ENCODE measurements at regions not wholly inside any gene's neighbourhood (a gene's known extent, or its start where the extent isn't known, plus 50 kb on each side); places are given as distances from the start of the nearest gene placed in this dataset.

GRCh38 chr2:21452263-21452662 lies 328.5 kb downstream of the TDRD15 start:
- DNase-seq: no peak

GRCh38 chr2:21452678-21453077 lies 328.9 kb downstream of the TDRD15 start:
- DNase-seq: no peak

- DNase-seq: no peak
These were observed 330.1 kb downstream of the TDRD15 start for GRCh38 chr2:21453723-21454450.

- no peak for DNase-seq
These were observed 331.1 kb downstream of the TDRD15 start for GRCh38 chr2:21454839-21455238.

- DNase-seq: no peak
These were observed 338.0 kb downstream of the TDRD15 start for GRCh38 chr2:21461754-21462240.

GRCh38 chr2:21466341-21466927 lies 342.7 kb downstream of the TDRD15 start:
- no peak for DNase-seq

GRCh38 chr2:21467280-21467818 lies 343.6 kb downstream of the TDRD15 start:
- DNase-seq: no peak

GRCh38 chr2:21467910-21468309 lies 344.1 kb downstream of the TDRD15 start:
- DNase-seq: no peak

- DNase-seq: no peak
These were observed 344.9 kb downstream of the TDRD15 start for GRCh38 chr2:21468624-21469023.

GRCh38 chr2:21469158-21469557 lies 345.4 kb downstream of the TDRD15 start:
- DNase-seq: no peak

GRCh38 chr2:21469564-21469963 lies 345.8 kb downstream of the TDRD15 start:
- no peak for DNase-seq

- no peak for DNase-seq
These were observed 356.4 kb downstream of the TDRD15 start for GRCh38 chr2:21480162-21480561.

GRCh38 chr2:21484643-21485042 lies 360.9 kb downstream of the TDRD15 start:
- no peak for DNase-seq

- DNase-seq: no peak
These were observed 362.7 kb downstream of the TDRD15 start for GRCh38 chr2:21486445-21486844.

GRCh38 chr2:21489080-21489479 lies 365.3 kb downstream of the TDRD15 start:
- DNase-seq: no peak

- DNase-seq: no peak
These were observed 374.2 kb downstream of the TDRD15 start for GRCh38 chr2:21498016-21498415.

- no peak for DNase-seq
These were observed 376.7 kb downstream of the TDRD15 start for GRCh38 chr2:21500401-21500945.

- DNase-seq: no peak
These were observed 377.7 kb downstream of the TDRD15 start for GRCh38 chr2:21501376-21502027.

GRCh38 chr2:21515903-21516302 lies 392.1 kb downstream of the TDRD15 start:
- DNase-seq: no peak

- no peak for DNase-seq
These were observed 395.6 kb downstream of the TDRD15 start for GRCh38 chr2:21519412-21519811.

- no peak for DNase-seq
These were observed 396.1 kb downstream of the TDRD15 start for GRCh38 chr2:21519821-21520220.

GRCh38 chr2:21535826-21536225 lies 412.1 kb downstream of the TDRD15 start:
- DNase-seq: no peak

GRCh38 chr2:21539685-21540084 lies 415.9 kb downstream of the TDRD15 start:
- DNase-seq: no peak

- no peak for DNase-seq
These were observed 419.9 kb downstream of the TDRD15 start for GRCh38 chr2:21543630-21544029.
